ENCODE measurements at regions not wholly inside any gene's neighbourhood (a gene's known extent, or its start where the extent isn't known, plus 50 kb on each side); places are given as distances from the start of the nearest gene placed in this dataset.

DNA sequence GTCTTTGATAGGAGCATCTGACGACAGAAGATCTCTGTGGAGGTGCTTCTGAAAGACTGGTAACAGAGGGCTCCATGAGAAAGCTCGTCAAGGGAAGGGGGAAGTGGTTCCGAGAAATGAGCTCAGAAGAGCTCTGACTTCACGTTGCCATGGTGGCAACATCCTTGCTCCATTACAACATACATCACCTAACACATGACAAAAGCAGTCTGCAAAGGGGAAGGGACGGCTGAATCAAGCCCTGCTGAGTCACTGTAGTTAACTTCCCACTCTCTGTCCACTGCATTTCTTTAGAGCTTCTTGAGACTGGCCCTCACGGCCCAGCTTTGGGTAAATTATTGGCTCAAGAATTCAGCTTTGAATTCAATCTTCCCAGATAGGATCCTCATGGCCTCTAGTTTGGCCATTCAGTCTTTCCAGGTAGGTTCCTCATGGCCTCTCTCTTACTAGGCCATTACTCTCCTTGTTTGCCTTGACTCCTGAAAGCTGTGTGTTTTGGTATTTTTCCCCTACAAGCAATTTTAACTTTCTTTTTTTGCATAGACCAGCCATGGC, 88.0 kb upstream of the ZNF648 start:
- H3K27ac ChIP-seq: no peak overlapping the region
- TF ChIP-seq POLR2AphosphoS5 (IDR thresholded peaks at IDR 0.05; ENCODE audit: insufficient read depth in 1 of 2, low read depth in 1 of 2) (no peak), POLR2A (IDR thresholded peaks at IDR 0.05) (no peak)
- TF ChIP-seq, protein P1, sequence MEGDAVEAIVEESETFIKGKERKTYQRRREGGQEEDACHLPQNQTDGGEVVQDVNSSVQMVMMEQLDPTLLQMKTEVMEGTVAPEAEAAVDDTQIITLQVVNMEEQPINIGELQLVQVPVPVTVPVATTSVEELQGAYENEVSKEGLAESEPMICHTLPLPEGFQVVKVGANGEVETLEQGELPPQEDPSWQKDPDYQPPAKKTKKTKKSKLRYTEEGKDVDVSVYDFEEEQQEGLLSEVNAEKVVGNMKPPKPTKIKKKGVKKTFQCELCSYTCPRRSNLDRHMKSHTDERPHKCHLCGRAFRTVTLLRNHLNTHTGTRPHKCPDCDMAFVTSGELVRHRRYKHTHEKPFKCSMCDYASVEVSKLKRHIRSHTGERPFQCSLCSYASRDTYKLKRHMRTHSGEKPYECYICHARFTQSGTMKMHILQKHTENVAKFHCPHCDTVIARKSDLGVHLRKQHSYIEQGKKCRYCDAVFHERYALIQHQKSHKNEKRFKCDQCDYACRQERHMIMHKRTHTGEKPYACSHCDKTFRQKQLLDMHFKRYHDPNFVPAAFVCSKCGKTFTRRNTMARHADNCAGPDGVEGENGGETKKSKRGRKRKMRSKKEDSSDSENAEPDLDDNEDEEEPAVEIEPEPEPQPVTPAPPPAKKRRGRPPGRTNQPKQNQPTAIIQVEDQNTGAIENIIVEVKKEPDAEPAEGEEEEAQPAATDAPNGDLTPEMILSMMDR (IDR thresholded peaks at IDR 0.05): no peak
- no peaks in the 10 kb centered on the region for H3K9me3 ChIP-seq
- DNase-seq (ENCODE audit: extremely low spot score in 2 of 2): no peak
- peaks cover 29% of the 10 kb centered on the region for H3K4me1 ChIP-seq
- no peaks in the 10 kb centered on the region for H3K27me3 ChIP-seq
- H3K4me3 ChIP-seq: no peak overlapping the region
- H3K36me3 ChIP-seq: no peaks in the 10 kb centered on the region
- intact Hi-C loops (cut with DNase I): loop anchor here (10.0 kb wide), 1 partner anchor 155 kb away; no protein-coding TSS in a partner anchor

DNA sequence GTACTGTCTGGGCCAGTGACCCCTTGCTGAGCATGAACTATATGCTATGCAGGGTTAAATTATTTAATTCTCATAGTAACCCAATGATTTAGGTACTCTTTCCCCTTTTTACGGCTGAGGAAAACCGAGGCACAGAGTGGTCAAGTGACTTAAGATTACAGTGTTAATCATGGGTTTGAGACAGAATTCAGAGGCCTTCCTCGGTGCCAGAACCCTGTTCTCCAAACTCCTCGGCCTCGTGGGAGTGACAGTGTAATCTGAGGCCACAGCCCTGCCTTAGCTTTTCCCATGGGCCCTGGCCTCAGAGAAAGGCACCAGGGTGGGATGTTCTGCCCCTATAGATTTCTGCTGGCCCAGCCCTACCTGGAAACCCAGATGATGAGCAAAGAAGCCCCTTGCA, 86.4 kb upstream of the ZNF648 start:
- Histone ChIP-seq H3K27ac (no peak overlapping the region), H3K36me3 (no peaks in the 10 kb centered on the region), H3K27me3 (no peaks in the 10 kb centered on the region), H3K9me3 (no peaks in the 10 kb centered on the region), H3K4me1 (peaks cover 45% of the 10 kb centered on the region), H3K4me3 (no peak overlapping the region)
- no peak for TF ChIP-seq POLR2A (IDR thresholded peaks at IDR 0.05)
- TF ChIP-seq, protein P1 (IDR thresholded peaks at IDR 0.05): no peak
- no peak for TF ChIP-seq POLR2AphosphoS5 (IDR thresholded peaks at IDR 0.05; ENCODE audit: insufficient read depth in 1 of 2, low read depth in 1 of 2)
- no peak for DNase-seq (ENCODE audit: extremely low spot score in 2 of 2)
- intact Hi-C loops (cut with DNase I): loop anchor here (10.0 kb wide), 1 partner anchor 157 kb away; no protein-coding TSS in a partner anchor

DNA sequence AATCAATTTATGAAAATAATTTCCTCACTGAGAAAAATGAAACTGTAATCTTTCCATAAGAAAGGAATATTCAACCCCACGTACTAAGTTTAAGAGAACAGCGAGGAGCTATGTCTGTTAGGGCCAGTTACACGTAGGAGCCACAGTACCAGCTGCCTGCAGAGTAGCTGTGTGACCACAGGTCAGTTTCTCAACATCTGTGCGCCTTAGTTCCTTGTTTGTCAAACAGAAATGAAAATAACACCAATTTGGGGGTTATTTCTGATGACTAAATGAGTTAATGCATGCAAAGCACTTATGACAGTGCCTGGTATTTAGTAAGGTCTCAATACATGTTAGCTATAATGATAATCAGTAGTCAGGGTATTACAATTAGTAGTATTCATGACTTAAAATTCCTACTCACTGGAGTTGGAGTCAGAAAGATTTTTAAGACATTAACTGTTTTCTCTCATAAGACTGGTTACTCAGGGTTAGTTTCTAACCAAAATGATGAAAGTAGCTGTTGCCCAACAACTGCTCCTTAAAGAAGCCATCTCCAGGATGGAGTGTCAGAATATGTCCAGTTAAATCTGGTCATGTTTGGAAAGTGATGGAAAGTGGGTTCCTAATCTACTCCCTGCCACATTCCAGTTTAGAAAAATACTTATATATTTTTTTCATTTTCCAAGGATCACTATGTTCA, 85.8 kb upstream of the ZNF648 start:
- H3K4me3 ChIP-seq: no peak overlapping the region
- no peaks in the 10 kb centered on the region for H3K9me3 ChIP-seq
- no peaks in the 10 kb centered on the region for H3K27me3 ChIP-seq
- H3K36me3 ChIP-seq: no peaks in the 10 kb centered on the region
- H3K4me1 ChIP-seq: peaks cover 52% of the 10 kb centered on the region
- TF ChIP-seq, protein P1 (IDR thresholded peaks at IDR 0.05): no peak
- no peak for TF ChIP-seq POLR2A (IDR thresholded peaks at IDR 0.05)
- TF ChIP-seq POLR2AphosphoS5 (IDR thresholded peaks at IDR 0.05; ENCODE audit: insufficient read depth in 1 of 2, low read depth in 1 of 2): no peak
- no peak overlapping the region for H3K27ac ChIP-seq
- DNase-seq (ENCODE audit: extremely low spot score in 2 of 2): no peak
- intact Hi-C loops (cut with DNase I): loop anchor here (10.0 kb wide), 1 partner anchor 158 kb away; no protein-coding TSS in a partner anchor

DNA sequence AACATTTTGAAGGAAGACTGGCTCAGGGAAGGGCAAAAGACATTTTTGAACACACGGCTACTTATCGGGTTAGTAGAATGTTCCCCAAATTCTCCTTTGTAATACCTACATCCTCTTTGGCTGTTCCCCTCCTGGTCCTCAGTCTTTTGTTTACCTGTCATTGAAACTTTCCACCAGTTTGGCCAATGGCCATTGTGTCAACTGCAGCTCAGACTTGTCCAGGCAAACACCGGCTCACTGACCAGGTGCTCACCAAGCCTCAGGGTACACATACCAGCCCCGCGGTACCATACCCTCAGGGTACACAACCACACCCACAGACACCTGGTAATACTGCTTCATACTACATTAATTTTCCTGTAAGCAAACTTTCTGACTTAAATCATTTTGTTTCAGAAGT, 84.8 kb upstream of the ZNF648 start:
- Histone ChIP-seq H3K27me3 (no peaks in the 10 kb centered on the region), H3K4me3 (no peak overlapping the region), H3K27ac (peak overlapping the region; percentile 96), H3K36me3 (no peaks in the 10 kb centered on the region), H3K9me3 (no peaks in the 10 kb centered on the region), H3K4me1 (peaks cover 61% of the 10 kb centered on the region)
- intact Hi-C loops (cut with DNase I): loop anchor here (10.0 kb wide), 1 partner anchor 159 kb away; no protein-coding TSS in a partner anchor
- TF ChIP-seq POLR2A (IDR thresholded peaks at IDR 0.05) (no peak), POLR2AphosphoS5 (IDR thresholded peaks at IDR 0.05; ENCODE audit: insufficient read depth in 1 of 2, low read depth in 1 of 2) (no peak)
- TF ChIP-seq, protein P1 (IDR thresholded peaks at IDR 0.05): no peak
- no peak for DNase-seq (ENCODE audit: extremely low spot score in 2 of 2)

DNA sequence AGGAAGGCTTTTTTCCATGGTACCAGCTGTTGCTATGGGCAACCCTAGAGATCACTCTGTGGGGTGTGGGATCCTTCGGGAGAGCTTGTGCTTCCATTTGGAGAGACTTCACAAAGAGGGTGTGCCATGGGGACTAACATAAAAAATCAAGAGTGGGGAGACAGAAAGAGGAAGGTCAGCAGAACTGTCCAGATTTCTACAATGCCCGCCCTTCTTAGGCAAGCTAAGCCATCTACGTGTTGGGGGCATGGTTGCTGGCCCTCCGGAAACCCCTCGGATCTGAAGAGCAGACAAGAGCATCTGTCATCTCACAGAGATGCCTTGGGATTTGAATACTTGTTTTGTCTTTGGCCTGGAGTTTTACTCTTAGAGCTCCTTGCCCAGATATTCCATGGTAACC, 83.9 kb upstream of the ZNF648 start:
- peak overlapping the region; percentile 96 for H3K27ac ChIP-seq
- no peaks in the 10 kb centered on the region for H3K36me3 ChIP-seq
- TF ChIP-seq POLR2A (IDR thresholded peaks at IDR 0.05) (no peak), POLR2AphosphoS5 (IDR thresholded peaks at IDR 0.05; ENCODE audit: insufficient read depth in 1 of 2, low read depth in 1 of 2) (no peak)
- TF ChIP-seq, protein P1 (IDR thresholded peaks at IDR 0.05): no peak
- H3K27me3 ChIP-seq: no peaks in the 10 kb centered on the region
- intact Hi-C loops (cut with DNase I): loop anchor here (10.0 kb wide), 1 partner anchor 159 kb away; no protein-coding TSS in a partner anchor
- no peak for DNase-seq (ENCODE audit: extremely low spot score in 2 of 2)
- H3K9me3 ChIP-seq: no peaks in the 10 kb centered on the region
- H3K4me1 ChIP-seq: peaks cover 66% of the 10 kb centered on the region
- H3K4me3 ChIP-seq: no peak overlapping the region

Measured in vagina (tissue), 2 donors.